A549 (cell line): ENCODE measurements at regions not wholly inside any gene's neighbourhood (a gene's known extent, or its start where the extent isn't known, plus 50 kb on each side); places are given as distances from the start of the nearest gene placed in this dataset.

Experiments
- ATAC-seq, 2 experiments: fragments of 200-7000 bp in 1 of 2; fragments of >200 bp in 1 of 2; cut with Nextera tagmentation in 1 of 2; cut with Tn5 transposase in 1 of 2; 3 replicates each; pipeline versions ENCODE4 v1.8.0 to v1.9.1; 2018 to 2020; ENCODE audit warnings: mild to moderate bottlenecking in 1 of 2, moderate library complexity in 1 of 2
- CTCF ChIA-PET: fragments of 300-600 bp; sonication (Branson Sonifier 250); formaldehyde crosslinking; extraction: SDS; loops from one replicate; lab custom pipeline; 2021; ENCODE audit warnings: antibody characterized with exemption, inconsistent platforms; lab: Yijun Ruan, JAX
- POLR2A ChIA-PET: fragments of 350-600 bp; formaldehyde crosslinking; extraction: SDS; loops from one replicate; lab custom pipeline; 2021; ENCODE audit warnings: antibody characterized with exemption, inconsistent platforms; lab: Yijun Ruan, JAX
- DNase-seq, 2 experiments: peaks; one replicate each; pipeline versions ENCODE4 v3.0.0 to v3.0.0-alpha.2; 2011 to 2016; ENCODE audit warnings: low read depth in 1 of 2, low spot score in 1 of 2
- FAIRE-seq: peaks from 2 replicates; lab custom pipeline; 2011; peaks lifted over from hg19 to GRCh38; lab: Jason Lieb, UNC
- H3K27ac ChIP-seq, 2 experiments: fragments of >200 bp; sonication (Bioruptor Twin); formaldehyde crosslinking; 3 replicates each; pipeline ENCODE4 v1.5.1; 2016 to 2017
- H3K4me1 ChIP-seq: fragments of >200 bp; sonication (Bioruptor Twin); formaldehyde crosslinking; 3 replicates; pipeline ENCODE4 v1.6.1; 2016
- H3K4me2 ChIP-seq: fragments of >200 bp; sonication (Bioruptor Twin); formaldehyde crosslinking; 3 replicates; pipeline ENCODE4 v1.6.1; 2016
- H3K4me3 ChIP-seq: fragments of >200 bp; sonication (Bioruptor Twin); formaldehyde crosslinking; 3 replicates; pipeline ENCODE4 v1.5.1; 2016
- H3K9me3 ChIP-seq: fragments of >200 bp; sonication (Bioruptor Twin); formaldehyde crosslinking; 3 replicates; pipeline ENCODE4 v1.6.1; 2016
- CBX2 ChIP-seq: fragments of 200-600 bp; sonication (generic); IDR thresholded peaks from 2 replicates; pipeline ENCODE4 v1.6.1; 2016; ENCODE audit warnings: low read depth, mild to moderate bottlenecking, borderline replicate concordance
- CBX8 ChIP-seq: fragments of 200-600 bp; sonication (generic); IDR thresholded peaks from 2 replicates; pipeline ENCODE4 v1.6.1; 2016
- CEBPB ChIP-seq, 2 experiments: fragments of >200 bp in 1 of 2; sonication (Bioruptor Twin) in 1 of 2; formaldehyde crosslinking in 1 of 2; IDR thresholded peaks; 2 replicates each; pipeline ENCODE4 v1.6.1; 2012 to 2016
- CHD2 ChIP-seq: fragments of 150-350 bp; IDR thresholded peaks from 2 replicates; pipeline ENCODE4 v1.6.1; 2014; ENCODE audit warnings: low read length; ENCODE audit not compliant: partially characterized antibody
- EHF ChIP-seq: fragments of 250-450 bp; sonication (Bioruptor Pico); IDR thresholded peaks from 2 replicates; pipeline ENCODE4 v1.5.0; 2020; ENCODE audit warnings: mild to moderate bottlenecking
- EHMT2 ChIP-seq: fragments of 200-600 bp; sonication (generic); IDR thresholded peaks from 2 replicates; pipeline ENCODE4 v1.6.1; 2016; ENCODE audit warnings: antibody characterized with exemption, low read depth, mild to moderate bottlenecking, moderate library complexity
- ESRRA ChIP-seq: fragments of 150-350 bp; IDR thresholded peaks from 2 replicates; pipeline ENCODE4 v1.6.1; 2014; ENCODE audit warnings: mild to moderate bottlenecking, low read length, borderline replicate concordance
- FOSL2 ChIP-seq, 2 experiments: fragments of 450-650 bp in 1 of 2; fragments of >200 bp in 1 of 2; sonication (Bioruptor Twin) in 1 of 2; formaldehyde crosslinking; IDR thresholded peaks; 2 replicates each; pipeline versions ENCODE4 v1.5.0 to v1.6.1; 2016 to 2020; ENCODE audit warnings: mild to moderate bottlenecking in 1 of 2, moderate library complexity in 1 of 2
- HDAC2 ChIP-seq: fragments of 200-600 bp; sonication (generic); IDR thresholded peaks from 2 replicates; pipeline ENCODE4 v1.6.1; 2016
- HOXB13 ChIP-seq: fragments of 250-450 bp; sonication (Bioruptor Pico); IDR thresholded peaks from 2 replicates; pipeline ENCODE4 v1.5.0; 2020; ENCODE audit warnings: low read depth, mild to moderate bottlenecking, moderate library complexity
- HOXB5 ChIP-seq: fragments of 250-450 bp; sonication (Bioruptor Pico); IDR thresholded peaks from 2 replicates; pipeline ENCODE4 v1.5.0; 2020; ENCODE audit warnings: mild to moderate bottlenecking, moderate library complexity
- JUN ChIP-seq, 2 experiments: fragments of >200 bp; sonication (Bioruptor Twin); formaldehyde crosslinking; IDR thresholded peaks; 2 replicates in 1 of 2; 3 replicates in 1 of 2; pipeline ENCODE4 v1.6.1; 2016 to 2017
- KDM5A ChIP-seq: fragments of 200-600 bp; sonication (generic); IDR thresholded peaks from 2 replicates; pipeline ENCODE4 v1.6.1; 2016; ENCODE audit warnings: antibody characterized with exemption, mild to moderate bottlenecking
- MAFK ChIP-seq: fragments of 450-650 bp; IDR thresholded peaks from 2 replicates; pipeline ENCODE4 v1.6.1; 2014; ENCODE audit not compliant: partially characterized antibody
- MYC ChIP-seq: IDR thresholded peaks from 2 replicates; pipeline ENCODE4 v1.6.1; 2012; ENCODE audit warnings: mild to moderate bottlenecking, inconsistent platforms, low read length, improper control_type of control experiment, borderline replicate concordance
- NFE2L2 ChIP-seq: fragments of 150-350 bp; conservative IDR thresholded peaks from 2 replicates; pipeline ENCODE4 v1.6.1; 2014; ENCODE audit warnings: low read length
- PHF8 ChIP-seq: fragments of 200-600 bp; sonication (generic); IDR thresholded peaks from 2 replicates; pipeline ENCODE4 v1.6.1; 2016; ENCODE audit warnings: low read depth, mild to moderate bottlenecking, antibody characterized with exemption, moderate library complexity, borderline replicate concordance
- RNF2 ChIP-seq: fragments of 200-600 bp; sonication (generic); IDR thresholded peaks from 2 replicates; pipeline ENCODE4 v1.6.1; 2016; ENCODE audit warnings: low read depth, mild to moderate bottlenecking, antibody characterized with exemption, moderate library complexity, borderline replicate concordance
- TFCP2L1 ChIP-seq: fragments of 250-450 bp; sonication (Bioruptor Pico); IDR thresholded peaks from 2 replicates; pipeline ENCODE4 v1.5.0; 2021; ENCODE audit warnings: mild to moderate bottlenecking
- ZC3H11A ChIP-seq: fragments of 450-650 bp; IDR thresholded peaks from 2 replicates; pipeline ENCODE4 v1.6.1; 2014; ENCODE audit warnings: antibody characterized with exemption, mild to moderate bottlenecking
- whole genome bisulfite sequencing: methylation state at CpG from one replicate; pipeline ENCODE4 v1.1.6; 2017; ENCODE audit errors: missing lambda C conversion rate; 5-methylcytosine and 5-hydroxymethylcytosine counted together
- TF ChIP-seq, protein P1 (sequence below): IDR thresholded peaks from 2 replicates; pipeline ENCODE4 v1.6.1; 2012; ENCODE audit warnings: low read depth, borderline replicate concordance
- TF ChIP-seq, protein P2 (sequence below): fragments of 200-600 bp; sonication (generic); IDR thresholded peaks from 2 replicates; pipeline ENCODE4 v1.6.1; 2016; ENCODE audit warnings: antibody characterized with exemption, mild to moderate bottlenecking, moderate library complexity
- TF ChIP-seq, protein P3 (sequence below): IDR thresholded peaks from 2 replicates; pipeline ENCODE4 v1.6.1; 2012
- TF ChIP-seq, protein P4 (sequence below): fragments of 150-350 bp; IDR thresholded peaks from 2 replicates; pipeline ENCODE4 v1.6.1; 2014; ENCODE audit warnings: low read depth, mild to moderate bottlenecking, low read length
- TF ChIP-seq, protein P5 (sequence below): fragments of 250-450 bp; sonication (Bioruptor Pico); IDR thresholded peaks from 2 replicates; pipeline ENCODE4 v1.5.0; 2021; ENCODE audit warnings: mild to moderate bottlenecking, moderate library complexity, borderline replicate concordance

DNA sequence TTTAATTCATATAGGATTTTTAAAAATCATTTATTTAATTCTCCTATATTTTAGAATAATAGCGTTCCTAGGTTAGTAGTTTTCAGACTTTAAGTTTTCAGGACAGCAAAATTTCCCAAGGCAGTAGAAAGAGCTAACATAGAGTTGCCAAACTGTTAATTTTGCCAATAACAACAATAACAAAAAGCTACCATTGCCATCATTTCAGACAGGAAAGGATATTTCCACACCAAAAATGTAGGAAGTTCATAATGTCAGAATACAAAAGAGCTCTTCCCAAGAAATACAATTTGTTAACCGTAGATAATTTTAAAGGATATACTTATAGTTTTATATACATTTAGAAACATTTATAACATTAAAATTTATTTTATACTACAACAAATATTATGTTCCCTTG is 81.4 kb upstream of the EEA1 start:
- 87% methylated on average over 2 of the region's 2 CpGs for WGBS
- DNase-seq (no peak), ATAC-seq (no peak), FAIRE-seq (no peak)
- no peak for TF ChIP-seq NFE2L2
- TF ChIP-seq CEBPB (IDR thresholded peaks at IDR 0.05), result no peak
- TF ChIP-seq HOXB5 (CRISPR knock-in tag), result no peak
- TF ChIP-seq, protein P1, sequence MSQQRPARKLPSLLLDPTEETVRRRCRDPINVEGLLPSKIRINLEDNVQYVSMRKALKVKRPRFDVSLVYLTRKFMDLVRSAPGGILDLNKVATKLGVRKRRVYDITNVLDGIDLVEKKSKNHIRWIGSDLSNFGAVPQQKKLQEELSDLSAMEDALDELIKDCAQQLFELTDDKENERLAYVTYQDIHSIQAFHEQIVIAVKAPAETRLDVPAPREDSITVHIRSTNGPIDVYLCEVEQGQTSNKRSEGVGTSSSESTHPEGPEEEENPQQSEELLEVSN, result no peak
- no peak for TF ChIP-seq CBX8
- no peak for TF ChIP-seq TFCP2L1 (CRISPR knock-in tag)
- no peak for TF ChIP-seq FOSL2 (IDR thresholded peaks at IDR 0.05)
- TF ChIP-seq FOSL2 (CRISPR knock-in tag; IDR thresholded peaks at IDR 0.05), result no peak
- TF ChIP-seq, protein P2, sequence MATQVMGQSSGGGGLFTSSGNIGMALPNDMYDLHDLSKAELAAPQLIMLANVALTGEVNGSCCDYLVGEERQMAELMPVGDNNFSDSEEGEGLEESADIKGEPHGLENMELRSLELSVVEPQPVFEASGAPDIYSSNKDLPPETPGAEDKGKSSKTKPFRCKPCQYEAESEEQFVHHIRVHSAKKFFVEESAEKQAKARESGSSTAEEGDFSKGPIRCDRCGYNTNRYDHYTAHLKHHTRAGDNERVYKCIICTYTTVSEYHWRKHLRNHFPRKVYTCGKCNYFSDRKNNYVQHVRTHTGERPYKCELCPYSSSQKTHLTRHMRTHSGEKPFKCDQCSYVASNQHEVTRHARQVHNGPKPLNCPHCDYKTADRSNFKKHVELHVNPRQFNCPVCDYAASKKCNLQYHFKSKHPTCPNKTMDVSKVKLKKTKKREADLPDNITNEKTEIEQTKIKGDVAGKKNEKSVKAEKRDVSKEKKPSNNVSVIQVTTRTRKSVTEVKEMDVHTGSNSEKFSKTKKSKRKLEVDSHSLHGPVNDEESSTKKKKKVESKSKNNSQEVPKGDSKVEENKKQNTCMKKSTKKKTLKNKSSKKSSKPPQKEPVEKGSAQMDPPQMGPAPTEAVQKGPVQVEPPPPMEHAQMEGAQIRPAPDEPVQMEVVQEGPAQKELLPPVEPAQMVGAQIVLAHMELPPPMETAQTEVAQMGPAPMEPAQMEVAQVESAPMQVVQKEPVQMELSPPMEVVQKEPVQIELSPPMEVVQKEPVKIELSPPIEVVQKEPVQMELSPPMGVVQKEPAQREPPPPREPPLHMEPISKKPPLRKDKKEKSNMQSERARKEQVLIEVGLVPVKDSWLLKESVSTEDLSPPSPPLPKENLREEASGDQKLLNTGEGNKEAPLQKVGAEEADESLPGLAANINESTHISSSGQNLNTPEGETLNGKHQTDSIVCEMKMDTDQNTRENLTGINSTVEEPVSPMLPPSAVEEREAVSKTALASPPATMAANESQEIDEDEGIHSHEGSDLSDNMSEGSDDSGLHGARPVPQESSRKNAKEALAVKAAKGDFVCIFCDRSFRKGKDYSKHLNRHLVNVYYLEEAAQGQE, result no peak
- no peak for TF ChIP-seq KDM5A
- no peak for TF ChIP-seq EHF (CRISPR knock-in tag)
- TF ChIP-seq HOXB13 (CRISPR knock-in tag), result no peak
- no peak for TF ChIP-seq MAFK
- TF ChIP-seq, protein P3, sequence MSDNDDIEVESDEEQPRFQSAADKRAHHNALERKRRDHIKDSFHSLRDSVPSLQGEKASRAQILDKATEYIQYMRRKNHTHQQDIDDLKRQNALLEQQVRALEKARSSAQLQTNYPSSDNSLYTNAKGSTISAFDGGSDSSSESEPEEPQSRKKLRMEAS, result no peak
- no peak for TF ChIP-seq CHD2
- TF ChIP-seq CBX2, result no peak
- TF ChIP-seq, protein P4, sequence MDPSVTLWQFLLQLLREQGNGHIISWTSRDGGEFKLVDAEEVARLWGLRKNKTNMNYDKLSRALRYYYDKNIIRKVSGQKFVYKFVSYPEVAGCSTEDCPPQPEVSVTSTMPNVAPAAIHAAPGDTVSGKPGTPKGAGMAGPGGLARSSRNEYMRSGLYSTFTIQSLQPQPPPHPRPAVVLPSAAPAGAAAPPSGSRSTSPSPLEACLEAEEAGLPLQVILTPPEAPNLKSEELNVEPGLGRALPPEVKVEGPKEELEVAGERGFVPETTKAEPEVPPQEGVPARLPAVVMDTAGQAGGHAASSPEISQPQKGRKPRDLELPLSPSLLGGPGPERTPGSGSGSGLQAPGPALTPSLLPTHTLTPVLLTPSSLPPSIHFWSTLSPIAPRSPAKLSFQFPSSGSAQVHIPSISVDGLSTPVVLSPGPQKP, result no peak
- no peak for TF ChIP-seq MYC
- Histone ChIP-seq H3K4me2 (no peak overlapping the region), H3K9me3 (no peaks in the 10 kb centered on the region), H3K27ac (no peak overlapping the region), H3K4me3 (no peak overlapping the region), H3K4me1 (no peaks in the 10 kb centered on the region)
- ChIA-PET POLR2A (no interaction called here), CTCF (interaction anchor here (1.8 kb wide), 1 partner anchor 8 kb away, joined by 5 read pairs; no protein-coding TSS in a partner anchor)

DNA sequence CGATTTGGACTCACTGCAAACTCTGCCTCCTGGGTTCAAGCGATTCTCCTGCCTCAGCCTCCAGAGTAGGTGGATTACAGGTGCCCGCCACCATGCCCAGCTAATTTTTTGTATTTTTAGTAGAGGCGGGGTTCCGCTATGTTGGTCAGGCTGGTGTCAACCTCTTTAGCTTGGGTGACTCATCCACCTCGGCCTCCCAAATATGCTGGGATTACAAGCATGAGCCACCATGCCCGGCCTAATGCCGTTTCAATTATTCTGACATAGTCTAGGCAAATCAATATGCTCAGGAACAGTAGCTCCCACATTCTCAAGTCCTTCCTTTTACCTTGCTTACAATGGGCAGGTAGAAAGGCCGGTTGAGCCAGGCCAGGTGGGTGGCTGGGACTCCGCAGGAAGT is 82.0 kb upstream of the EEA1 start:
- no peaks in the 10 kb centered on the region for H3K4me1 ChIP-seq
- 76% methylated on average over 10 of the region's 10 CpGs for WGBS
- no peak for DNase-seq
- no peak for FAIRE-seq
- H3K9me3 ChIP-seq, result no peaks in the 10 kb centered on the region
- no peak overlapping the region for H3K4me2 ChIP-seq
- ATAC-seq, result no peak
- TF ChIP-seq HDAC2 (no peak), PHF8 (no peak), ESRRA (no peak), RNF2 (no peak), ZC3H11A (no peak), CHD2 (no peak), MYC (no peak), EHF (CRISPR knock-in tag) (no peak), JUN (IDR thresholded peaks at IDR 0.05) (no peak), EHMT2 (no peak)
- TF ChIP-seq, protein P5, sequence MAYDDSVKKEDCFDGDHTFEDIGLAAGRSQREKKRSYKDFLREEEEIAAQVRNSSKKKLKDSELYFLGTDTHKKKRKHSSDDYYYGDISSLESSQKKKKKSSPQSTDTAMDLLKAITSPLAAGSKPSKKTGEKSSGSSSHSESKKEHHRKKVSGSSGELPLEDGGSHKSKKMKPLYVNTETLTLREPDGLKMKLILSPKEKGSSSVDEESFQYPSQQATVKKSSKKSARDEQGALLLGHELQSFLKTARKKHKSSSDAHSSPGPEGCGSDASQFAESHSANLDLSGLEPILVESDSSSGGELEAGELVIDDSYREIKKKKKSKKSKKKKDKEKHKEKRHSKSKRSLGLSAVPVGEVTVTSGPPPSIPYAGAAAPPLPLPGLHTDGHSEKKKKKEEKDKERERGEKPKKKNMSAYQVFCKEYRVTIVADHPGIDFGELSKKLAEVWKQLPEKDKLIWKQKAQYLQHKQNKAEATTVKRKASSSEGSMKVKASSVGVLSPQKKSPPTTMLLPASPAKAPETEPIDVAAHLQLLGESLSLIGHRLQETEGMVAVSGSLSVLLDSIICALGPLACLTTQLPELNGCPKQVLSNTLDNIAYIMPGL, result no peak
- TF ChIP-seq, protein P1, result no peak
- H3K27ac ChIP-seq, result no peak overlapping the region
- ChIA-PET CTCF (interaction anchor here (0.6 to 1.8 kb wide), 2 partner anchors 8 to 685 kb away, joined by 3 to 5 read pairs; no protein-coding TSS in a partner anchor), POLR2A (no interaction called here)
- H3K4me3 ChIP-seq, result no peak overlapping the region
